ENCODE measurements at regions not wholly inside any gene's neighbourhood (a gene's known extent, or its start where the extent isn't known, plus 50 kb on each side); places are given as distances from the start of the nearest gene placed in this dataset.

DNA sequence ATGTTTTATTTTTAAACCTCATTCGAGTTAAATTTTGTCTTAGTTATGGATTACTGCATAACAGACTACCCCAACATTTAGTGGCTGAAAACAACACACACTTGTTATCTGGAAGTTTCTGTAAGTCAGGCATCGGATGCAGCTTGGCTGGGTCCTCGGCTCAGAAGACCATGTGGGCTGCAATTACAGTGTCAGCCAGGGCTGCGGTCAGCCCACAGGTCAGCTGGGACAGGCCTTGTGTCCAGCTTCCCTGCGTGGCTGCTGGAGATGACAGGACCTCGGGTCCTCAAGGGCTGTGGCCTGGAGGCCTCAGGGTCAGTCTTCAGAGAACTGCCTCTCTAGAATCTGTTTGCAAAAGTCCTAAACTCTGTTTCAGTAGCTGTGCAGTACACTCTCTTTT is 219.0 kb upstream of the IRX1 start:
- peaks cover 34% of the 10 kb centered on the region for H3K9me3 ChIP-seq
- no peak overlapping the region for H3K27ac ChIP-seq
- no peaks in the 10 kb centered on the region for H3K27me3 ChIP-seq
- TF ChIP-seq Cebpa-rat (IDR thresholded peaks at IDR 0.05): no peak
- no peak overlapping the region for H3K4me2 ChIP-seq
- H3K4me3 ChIP-seq: no peak overlapping the region
- H3K36me3 ChIP-seq: no peaks in the 10 kb centered on the region
- H4K20me1 ChIP-seq: no peaks in the 10 kb centered on the region
- peaks cover 13% of the 10 kb centered on the region for H3K4me1 ChIP-seq
- H3K9ac ChIP-seq: no peak overlapping the region

DNA sequence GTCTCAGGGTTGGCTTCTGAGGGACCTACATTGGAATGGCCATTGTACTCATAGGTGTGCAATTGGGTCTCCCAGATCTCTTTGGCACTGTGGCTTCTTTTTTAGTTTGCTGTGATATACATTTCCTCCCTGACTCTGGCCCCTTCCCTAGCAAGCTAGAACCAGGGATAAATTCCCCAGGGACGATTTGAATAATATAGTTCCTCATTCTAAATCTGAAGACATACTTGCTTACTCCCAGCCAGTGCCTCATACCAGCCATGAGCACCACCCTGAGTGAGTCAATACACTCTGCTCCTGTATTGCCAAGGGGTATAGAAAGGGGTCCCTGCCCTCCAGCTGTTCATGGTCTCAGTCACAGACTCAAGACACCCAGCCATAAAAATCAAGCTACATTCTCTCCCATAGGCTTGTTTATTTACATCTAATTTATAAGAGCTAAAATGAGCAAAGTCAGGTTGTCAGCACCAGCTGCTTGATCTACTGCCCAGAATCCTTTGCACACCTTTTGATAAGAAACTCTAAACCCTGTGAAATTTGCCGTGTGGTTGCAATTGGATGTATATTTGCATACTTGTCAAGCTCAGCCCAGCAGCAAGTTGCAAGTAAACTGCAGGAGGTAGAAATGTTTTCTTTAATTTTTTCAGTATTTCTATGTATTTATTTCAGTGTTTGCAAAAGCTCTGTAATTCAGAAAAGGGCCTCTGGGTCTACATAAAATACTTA is 219.9 kb upstream of the IRX1 start:
- no peaks in the 10 kb centered on the region for H4K20me1 ChIP-seq
- H3K9ac ChIP-seq: no peak overlapping the region
- H3K4me1 ChIP-seq: peaks cover 13% of the 10 kb centered on the region
- no peaks in the 10 kb centered on the region for H3K27me3 ChIP-seq
- H3K4me3 ChIP-seq: no peak overlapping the region
- no peak for TF ChIP-seq Cebpa-rat (IDR thresholded peaks at IDR 0.05)
- no peaks in the 10 kb centered on the region for H3K36me3 ChIP-seq
- H3K27ac ChIP-seq: no peak overlapping the region
- H3K9me3 ChIP-seq: peaks cover 34% of the 10 kb centered on the region
- peak overlapping the region; percentile 51 for H3K4me2 ChIP-seq

DNA sequence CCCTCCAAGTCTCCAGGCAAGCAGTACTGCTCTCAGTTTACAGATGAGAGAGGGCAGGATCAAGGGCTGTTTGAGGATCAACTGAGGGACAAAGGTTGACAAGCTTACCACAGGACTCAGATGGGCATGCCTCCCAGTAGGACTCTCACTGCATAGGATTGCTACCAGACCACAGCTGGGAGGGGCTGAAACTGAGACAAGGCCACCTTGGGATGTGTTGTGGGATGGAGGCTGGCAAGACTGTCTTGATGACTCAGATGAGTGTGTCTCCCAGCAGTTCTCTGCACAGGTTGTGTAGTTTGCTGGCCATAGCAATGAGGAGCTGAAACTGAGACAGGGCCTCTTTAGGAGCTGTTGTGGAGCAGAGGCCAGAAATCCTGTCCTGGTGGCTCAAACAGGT is 222.2 kb upstream of the IRX1 start:
- no peak overlapping the region for H3K4me3 ChIP-seq

DNA sequence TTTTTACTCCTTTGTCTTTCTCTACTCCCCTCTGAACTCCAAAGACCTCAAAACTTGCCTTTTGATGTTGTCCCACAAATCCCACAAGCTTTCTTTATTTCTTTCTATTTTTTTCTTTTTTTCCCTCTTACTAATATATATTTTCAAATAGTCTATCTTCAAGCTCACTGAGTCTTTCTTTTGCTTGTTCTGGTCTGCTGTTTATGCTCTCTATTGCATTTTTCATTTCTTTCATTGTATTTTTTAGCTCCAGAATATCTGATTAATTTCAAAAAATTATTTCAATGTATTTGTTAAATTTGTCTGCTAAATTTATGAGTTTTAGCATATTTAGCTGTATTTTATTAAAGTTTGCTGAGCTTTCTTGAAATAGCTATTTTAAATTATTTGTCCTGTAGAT is 223.3 kb upstream of the IRX1 start:
- Histone ChIP-seq H4K20me1 (no peaks in the 10 kb centered on the region), H3K4me1 (peaks cover 13% of the 10 kb centered on the region), H3K36me3 (no peaks in the 10 kb centered on the region), H3K9me3 (peaks cover 39% of the 10 kb centered on the region), H3K4me3 (no peak overlapping the region), H3K9ac (no peak overlapping the region), H3K27me3 (no peaks in the 10 kb centered on the region), H3K27ac (no peak overlapping the region), H3K4me2 (no peak overlapping the region)
- TF ChIP-seq Cebpa-rat (IDR thresholded peaks at IDR 0.05): no peak

More for the DNA sequence above, 222.2 kb upstream of the IRX1 start:
- Histone ChIP-seq H3K9me3 (peaks cover 39% of the 10 kb centered on the region), H3K36me3 (no peaks in the 10 kb centered on the region), H3K9ac (no peak overlapping the region), H3K27ac (no peak overlapping the region), H3K4me2 (no peak overlapping the region), H3K27me3 (no peaks in the 10 kb centered on the region), H3K4me1 (peaks cover 13% of the 10 kb centered on the region), H4K20me1 (no peaks in the 10 kb centered on the region)
- no peak for TF ChIP-seq Cebpa-rat (IDR thresholded peaks at IDR 0.05)

DNA sequence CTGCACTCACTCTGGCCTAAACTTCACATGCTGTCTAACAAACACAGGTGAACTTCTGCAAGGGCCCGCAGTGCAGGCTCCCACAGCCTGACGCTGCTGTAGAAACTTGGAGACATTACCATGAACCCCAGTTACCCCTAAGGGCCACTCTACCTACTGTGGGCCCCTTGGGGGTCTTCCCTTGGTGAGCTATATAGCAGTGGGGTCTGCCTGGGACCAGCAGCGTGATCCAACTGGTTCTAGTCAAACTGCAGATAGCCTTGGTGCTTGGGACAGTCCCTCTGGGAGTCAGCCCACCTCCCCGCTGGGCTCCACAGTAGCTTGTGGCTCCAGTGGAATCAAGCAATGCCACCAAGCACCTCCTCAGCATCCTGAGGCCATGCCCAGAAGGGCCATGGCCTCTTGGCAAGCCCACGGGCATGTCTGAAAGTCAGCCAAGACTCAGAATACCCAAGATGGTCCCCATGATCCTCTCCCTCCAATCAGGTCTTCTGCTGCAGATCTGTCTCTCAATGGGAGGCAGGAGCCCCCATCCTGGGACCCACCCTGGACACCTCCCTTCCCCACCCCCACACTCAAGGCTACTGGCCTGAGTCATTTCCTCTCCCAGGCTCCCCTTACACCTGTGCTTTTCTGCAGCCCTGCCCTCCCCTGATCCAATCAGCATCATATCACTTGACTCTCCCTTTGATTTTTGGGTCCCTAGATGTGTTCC is 230.0 kb upstream of the IRX1 start:
- TF ChIP-seq Cebpa-rat (IDR thresholded peaks at IDR 0.05): no peak
- Histone ChIP-seq H3K9ac (no peak overlapping the region), H3K27me3 (no peaks in the 10 kb centered on the region), H3K36me3 (no peaks in the 10 kb centered on the region), H3K4me2 (no peak overlapping the region), H3K27ac (no peak overlapping the region), H4K20me1 (no peaks in the 10 kb centered on the region), H3K4me1 (no peaks in the 10 kb centered on the region), H3K9me3 (peaks cover 5% of the 10 kb centered on the region), H3K4me3 (no peak overlapping the region)

DNA sequence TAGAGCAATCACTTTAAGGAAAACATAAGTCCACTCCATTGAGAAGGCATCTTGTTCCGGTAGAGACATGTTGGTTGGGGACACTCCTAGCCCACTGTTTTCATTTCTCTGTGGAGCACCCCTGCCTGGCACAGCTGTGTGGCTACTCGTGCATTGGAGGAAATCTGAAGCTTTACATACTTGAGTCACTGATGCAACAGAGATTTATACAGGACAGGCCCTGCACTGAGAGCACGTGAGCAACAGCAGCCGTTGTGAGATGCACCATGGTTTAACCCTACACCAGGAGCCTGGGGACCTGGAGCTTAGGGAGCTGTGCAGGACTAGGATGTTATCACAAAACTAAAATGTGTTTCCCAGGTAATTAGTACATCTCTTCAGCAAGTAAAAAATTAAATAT is 230.7 kb upstream of the IRX1 start:
- Histone ChIP-seq H3K36me3 (no peaks in the 10 kb centered on the region), H3K4me3 (no peak overlapping the region), H3K4me2 (no peak overlapping the region), H3K27ac (no peak overlapping the region), H4K20me1 (no peaks in the 10 kb centered on the region), H3K9me3 (no peaks in the 10 kb centered on the region), H3K27me3 (no peaks in the 10 kb centered on the region), H3K4me1 (no peaks in the 10 kb centered on the region), H3K9ac (no peak overlapping the region)
- TF ChIP-seq Cebpa-rat (IDR thresholded peaks at IDR 0.05): no peak

DNA sequence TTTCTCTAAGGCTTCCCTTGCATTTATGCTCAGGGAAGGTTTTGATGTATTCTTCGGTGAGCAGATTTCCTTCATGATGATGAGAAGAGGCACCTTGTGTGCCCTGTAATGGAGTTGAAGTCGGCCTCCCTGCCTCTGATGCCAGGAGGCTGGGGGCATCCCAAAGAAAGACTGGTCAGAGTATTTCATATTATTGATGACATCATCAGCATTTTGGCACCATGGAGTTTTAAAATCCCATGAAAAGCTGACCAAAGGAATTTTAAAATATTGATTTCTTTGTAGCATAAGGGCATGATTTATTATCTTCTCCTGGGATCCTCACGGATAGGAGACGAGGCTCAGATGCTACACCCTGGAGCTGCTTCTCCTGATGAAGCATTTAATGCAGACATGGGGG is 231.2 kb upstream of the IRX1 start:
- H3K9me3 ChIP-seq: no peaks in the 10 kb centered on the region
- H3K9ac ChIP-seq: no peak overlapping the region
- no peak overlapping the region for H3K4me3 ChIP-seq
- no peak overlapping the region for H3K27ac ChIP-seq
- H3K4me1 ChIP-seq: peaks cover 3% of the 10 kb centered on the region
- no peaks in the 10 kb centered on the region for H4K20me1 ChIP-seq
- no peaks in the 10 kb centered on the region for H3K36me3 ChIP-seq
- no peaks in the 10 kb centered on the region for H3K27me3 ChIP-seq
- no peak overlapping the region for H3K4me2 ChIP-seq
- no peak for TF ChIP-seq Cebpa-rat (IDR thresholded peaks at IDR 0.05)

DNA sequence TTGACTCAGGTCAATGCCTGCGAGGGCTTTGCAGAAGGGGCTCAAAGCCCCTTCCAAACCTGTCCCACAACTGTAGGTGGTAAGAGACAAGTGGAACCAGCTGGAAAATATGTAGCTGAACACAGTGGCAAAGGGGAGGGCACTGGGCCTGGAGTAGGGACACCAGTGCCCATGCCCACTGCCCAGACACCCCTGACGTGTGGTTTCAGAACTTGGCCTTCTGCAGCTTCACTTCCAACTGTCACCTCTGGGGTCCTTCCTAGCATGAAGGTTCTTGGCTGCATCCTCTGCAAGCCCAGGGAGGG is 233.1 kb upstream of the IRX1 start:
- Histone ChIP-seq H3K27me3 (no peaks in the 10 kb centered on the region), H3K9ac (no peak overlapping the region), H3K4me1 (peaks cover 6% of the 10 kb centered on the region), H3K36me3 (no peaks in the 10 kb centered on the region), H3K27ac (no peak overlapping the region), H3K4me2 (no peak overlapping the region), H3K4me3 (no peak overlapping the region), H4K20me1 (no peaks in the 10 kb centered on the region), H3K9me3 (no peaks in the 10 kb centered on the region)
- TF ChIP-seq Cebpa-rat (IDR thresholded peaks at IDR 0.05): no peak

DNA sequence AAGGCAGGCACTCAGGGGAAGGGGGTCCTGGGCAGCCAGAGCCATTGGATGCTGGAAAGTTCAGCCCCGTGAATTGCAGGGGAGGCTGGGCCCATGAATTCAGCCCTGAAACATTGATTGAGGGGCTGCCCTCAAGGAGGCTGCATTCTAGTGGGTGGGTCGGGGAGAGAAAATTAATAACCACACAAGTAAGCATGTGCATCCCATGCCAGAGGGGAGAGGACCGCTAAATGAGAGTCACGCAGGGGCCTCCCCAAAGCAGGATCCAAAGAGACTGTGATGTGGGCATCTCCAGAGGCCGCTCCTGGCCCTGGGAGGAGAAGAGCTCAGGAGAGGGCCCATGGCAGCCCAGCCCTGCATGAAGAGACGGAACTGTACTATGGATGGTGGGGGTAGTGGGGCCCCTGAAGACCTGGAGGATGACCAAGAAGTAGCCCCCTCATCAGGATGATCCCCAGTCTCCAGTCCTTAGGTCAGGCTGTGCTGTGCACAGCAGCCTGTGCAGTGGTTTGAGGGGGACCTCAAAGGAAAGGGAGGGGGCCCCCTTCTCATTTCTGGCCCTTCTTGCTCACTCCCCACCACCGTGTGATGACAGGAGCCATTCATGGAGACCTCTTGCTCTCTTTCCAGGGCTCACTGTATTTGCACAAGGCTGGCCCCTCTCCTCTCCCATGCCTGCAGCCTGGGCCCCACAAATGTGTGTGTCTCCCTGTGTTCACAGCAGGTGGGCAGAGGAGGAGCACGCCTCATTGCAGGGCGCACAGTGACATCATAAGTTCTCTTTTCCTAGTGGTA is 233.6 kb upstream of the IRX1 start:
- Histone ChIP-seq H3K36me3 (no peaks in the 10 kb centered on the region), H3K4me1 (peaks cover 6% of the 10 kb centered on the region), H3K27me3 (no peaks in the 10 kb centered on the region), H3K4me3 (no peak overlapping the region), H3K4me2 (no peak overlapping the region), H3K9me3 (no peaks in the 10 kb centered on the region), H4K20me1 (no peaks in the 10 kb centered on the region), H3K9ac (no peak overlapping the region), H3K27ac (no peak overlapping the region)
- TF ChIP-seq Cebpa-rat (IDR thresholded peaks at IDR 0.05): no peak

DNA sequence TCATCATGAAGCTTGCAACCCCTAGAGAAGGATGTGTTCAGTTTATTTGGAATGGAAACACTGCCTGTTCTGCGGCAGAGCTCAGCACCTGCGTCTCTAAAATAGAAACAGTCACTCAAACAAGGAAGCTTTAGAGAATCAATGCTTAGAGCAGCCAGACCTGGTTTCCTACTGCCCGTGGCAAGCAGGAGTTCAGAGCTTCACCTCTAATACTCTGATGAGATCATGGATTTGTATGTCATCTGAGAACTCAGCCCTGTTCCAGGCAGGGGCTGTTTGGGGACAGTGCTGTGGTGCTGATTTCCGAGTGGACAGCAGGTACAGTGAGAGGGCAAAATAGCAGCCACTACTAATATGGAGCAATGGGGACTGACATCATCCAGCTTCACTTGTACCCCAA is 236.0 kb upstream of the IRX1 start:
- Histone ChIP-seq H3K4me1 (peaks cover 6% of the 10 kb centered on the region), H3K9me3 (no peaks in the 10 kb centered on the region), H3K4me2 (peak overlapping the region; percentile 13; the same call in 1 of the 2 replicates), H3K9ac (no peak overlapping the region), H3K4me3 (no peak overlapping the region), H3K27me3 (no peaks in the 10 kb centered on the region), H3K27ac (no peak overlapping the region), H4K20me1 (no peaks in the 10 kb centered on the region), H3K36me3 (no peaks in the 10 kb centered on the region)
- no peak for TF ChIP-seq Cebpa-rat (IDR thresholded peaks at IDR 0.05)

Data from BLaER1 (cell line).